ENCODE measurements at regions not wholly inside any gene's neighbourhood (a gene's known extent, or its start where the extent isn't known, plus 50 kb on each side); places are given as distances from the start of the nearest gene placed in this dataset.
"Not testable (repeated sequence)": the region's sequence is repeated elsewhere in the genome, so short reads cannot be mapped to it uniquely, and the experiment has no call there.

- Histone ChIP-seq H3K9me3 (ENCODE audit: low read length) (no peaks in the 10 kb centered on the region), H3K27ac (ENCODE audit: low read depth, low read length, poor library complexity, severe bottlenecking) (no peak overlapping the region), H3K4me2 (ENCODE audit: low read length) (no peak overlapping the region), H3K79me2 (ENCODE audit: insufficient read depth, low read depth, low read length) (no peaks in the 10 kb centered on the region), H3K9me2 (ENCODE audit: insufficient read depth, low read length) (no peaks in the 10 kb centered on the region), H2AFZ (ENCODE audit: low read length) (no peak overlapping the region), H3K36me3 (ENCODE audit: insufficient read depth, low read length) (no peaks in the 10 kb centered on the region), H3K4me1 (ENCODE audit: insufficient read depth, low read length, poor library complexity, severe bottlenecking) (no peaks in the 10 kb centered on the region), H4K20me1 (ENCODE audit: insufficient read depth, low read length) (no peaks in the 10 kb centered on the region), H3K4me3 (ENCODE audit: low read depth, low read length, poor library complexity, severe bottlenecking) (no peak overlapping the region)
- intact Hi-C loops (cut with micrococcal nuclease; ENCODE audit: unreplicated experiment): no loop called here
- CTCF ChIA-PET (ENCODE audit: unreplicated experiment): no interaction called here
- no TSS peak for BruUV-seq (replicated peaks)
- TF ChIP-seq EZH2phosphoT487 (IDR thresholded peaks at IDR 0.05; ENCODE audit: borderline replicate concordance, low read depth, low read length) (no peak), CTCF (conservative IDR thresholded peaks at IDR 0.05; ENCODE audit: low read length) (no peak)
- POLR2A ChIA-PET: interaction anchor here (0.9 to 1.0 kb wide), 2 partner anchors 11 to 65 kb away, joined by 3 read pairs; no protein-coding TSS in a partner anchor
- no peak for DNase-seq (ENCODE audit: low spot score)
Measured at GRCh38 chr4:119958983-119959382, 107.7 kb downstream of the MAD2L1 start.

- H2AFZ ChIP-seq (ENCODE audit: low read length): no peak overlapping the region
- POLR2A ChIA-PET: interaction anchor here (0.6 kb wide), 1 partner anchor 757 kb away, joined by 4 read pairs; no protein-coding TSS in a partner anchor
- no TSS peak for BruUV-seq (replicated peaks)
Measured at GRCh38 chr4:119955256-119955655, 111.4 kb downstream of the MAD2L1 start.

GRCh38 chr4:119954487-119954886 lies 112.2 kb downstream of the MAD2L1 start:
- intact Hi-C loops (cut with micrococcal nuclease; ENCODE audit: unreplicated experiment); H3K79me2 ChIP-seq (ENCODE audit: insufficient read depth, low read depth, low read length); BruUV-seq (replicated peaks); H3K36me3 ChIP-seq (ENCODE audit: insufficient read depth, low read length); H3K4me3 ChIP-seq (ENCODE audit: low read depth, low read length, poor library complexity, severe bottlenecking); H3K9me2 ChIP-seq (ENCODE audit: insufficient read depth, low read length); H3K4me2 ChIP-seq (ENCODE audit: low read length); H4K20me1 ChIP-seq (ENCODE audit: insufficient read depth, low read length); H3K9me3 ChIP-seq (ENCODE audit: low read length); H3K4me1 ChIP-seq (ENCODE audit: insufficient read depth, low read length, poor library complexity, severe bottlenecking); CTCF ChIA-PET (ENCODE audit: unreplicated experiment); H2AFZ ChIP-seq (ENCODE audit: low read length); DNase-seq (ENCODE audit: low spot score); H3K27ac ChIP-seq (ENCODE audit: low read depth, low read length, poor library complexity, severe bottlenecking): not testable (repeated sequence)
- POLR2A ChIA-PET: interaction anchor here (0.6 kb wide), 1 partner anchor 756 kb away, joined by 4 read pairs; no protein-coding TSS in a partner anchor

More at GRCh38 chr4:119955256-119955655, 111.4 kb downstream of the MAD2L1 start:
- no peaks in the 10 kb centered on the region for H3K36me3 ChIP-seq (ENCODE audit: insufficient read depth, low read length)
- CTCF ChIA-PET (ENCODE audit: unreplicated experiment): no interaction called here
- H4K20me1 ChIP-seq (ENCODE audit: insufficient read depth, low read length): no peaks in the 10 kb centered on the region
- DNase-seq (ENCODE audit: low spot score): no peak
- intact Hi-C loops (cut with micrococcal nuclease; ENCODE audit: unreplicated experiment): no loop called here
- H3K27ac ChIP-seq (ENCODE audit: low read depth, low read length, poor library complexity, severe bottlenecking): no peak overlapping the region
- no peaks in the 10 kb centered on the region for H3K9me2 ChIP-seq (ENCODE audit: insufficient read depth, low read length)
- no peaks in the 10 kb centered on the region for H3K4me1 ChIP-seq (ENCODE audit: insufficient read depth, low read length, poor library complexity, severe bottlenecking)
- no peak overlapping the region for H3K4me3 ChIP-seq (ENCODE audit: low read depth, low read length, poor library complexity, severe bottlenecking)
- H3K4me2 ChIP-seq (ENCODE audit: low read length): no peak overlapping the region
- TF ChIP-seq CTCF (conservative IDR thresholded peaks at IDR 0.05; ENCODE audit: low read length): no peak
- no peak for TF ChIP-seq EZH2phosphoT487 (IDR thresholded peaks at IDR 0.05; ENCODE audit: borderline replicate concordance, low read depth, low read length)
- no peaks in the 10 kb centered on the region for H3K9me3 ChIP-seq (ENCODE audit: low read length)
- H3K79me2 ChIP-seq (ENCODE audit: insufficient read depth, low read depth, low read length): no peaks in the 10 kb centered on the region

Data from OCI-LY7 (cell line).